Jurkat, Clone E6-1 (cell line): ENCODE measurements at regions not wholly inside any gene's neighbourhood (a gene's known extent, or its start where the extent isn't known, plus 50 kb on each side); places are given as distances from the start of the nearest gene placed in this dataset.
"Not testable (repeated sequence)": the region's sequence is repeated elsewhere in the genome, so short reads cannot be mapped to it uniquely, and the experiment has no call there.

Experiments used
- DNase-seq: peaks from one replicate; pipeline ENCODE4 v3.0.0-alpha.2; 2011; ENCODE audit warnings: low read depth, low spot score
- H3K4me3 ChIP-seq: 2 replicates; pipeline ENCODE4 v1.5.1; 2011; ENCODE audit warnings: mild to moderate bottlenecking, low read length, control low read depth, moderate library complexity

DNA sequence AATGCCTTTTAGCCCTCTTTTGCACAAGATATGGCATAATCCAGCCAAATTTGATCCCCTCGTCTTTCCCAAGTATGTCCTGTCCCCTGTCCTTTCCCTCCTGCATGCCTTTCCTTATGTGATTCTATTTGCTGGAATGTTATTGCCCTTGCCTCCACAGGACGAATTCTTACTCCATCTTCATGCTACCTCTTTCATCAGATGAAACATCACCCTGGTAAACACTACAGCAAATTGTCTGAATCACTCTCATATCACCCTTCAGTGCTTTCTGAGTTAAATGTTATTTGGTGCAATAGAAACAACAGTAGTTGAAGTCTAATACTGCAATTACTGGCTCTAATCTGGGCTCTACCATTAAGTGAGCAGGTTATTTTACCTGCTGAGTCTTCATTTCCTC lies 52.2 kb upstream of the FAT1 start:
- no peak for DNase-seq
- H3K4me3 ChIP-seq = no peak overlapping the region

DNA sequence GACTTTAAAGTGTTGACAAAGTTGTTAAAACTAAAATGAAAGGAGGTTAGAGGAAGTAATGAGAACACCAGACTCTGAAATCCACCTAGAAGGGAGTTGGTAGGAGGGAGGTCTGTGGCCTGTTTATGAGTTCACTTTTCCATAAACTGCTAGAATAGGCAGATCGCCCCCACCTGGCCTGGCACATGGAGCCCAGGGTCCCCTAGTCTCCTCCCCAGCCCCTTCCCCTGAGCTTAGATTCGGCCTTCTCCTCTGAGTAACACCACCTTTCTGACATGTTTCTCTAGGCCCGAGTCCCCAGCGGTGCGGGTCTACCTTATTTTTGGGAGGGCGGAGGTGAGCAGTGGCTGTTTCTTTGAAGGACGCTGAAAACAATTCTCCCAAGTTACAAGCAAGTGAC lies 54.5 kb upstream of the FAT1 start:
- no peak overlapping the region for H3K4me3 ChIP-seq
- DNase-seq = peak; percentile 28

DNA sequence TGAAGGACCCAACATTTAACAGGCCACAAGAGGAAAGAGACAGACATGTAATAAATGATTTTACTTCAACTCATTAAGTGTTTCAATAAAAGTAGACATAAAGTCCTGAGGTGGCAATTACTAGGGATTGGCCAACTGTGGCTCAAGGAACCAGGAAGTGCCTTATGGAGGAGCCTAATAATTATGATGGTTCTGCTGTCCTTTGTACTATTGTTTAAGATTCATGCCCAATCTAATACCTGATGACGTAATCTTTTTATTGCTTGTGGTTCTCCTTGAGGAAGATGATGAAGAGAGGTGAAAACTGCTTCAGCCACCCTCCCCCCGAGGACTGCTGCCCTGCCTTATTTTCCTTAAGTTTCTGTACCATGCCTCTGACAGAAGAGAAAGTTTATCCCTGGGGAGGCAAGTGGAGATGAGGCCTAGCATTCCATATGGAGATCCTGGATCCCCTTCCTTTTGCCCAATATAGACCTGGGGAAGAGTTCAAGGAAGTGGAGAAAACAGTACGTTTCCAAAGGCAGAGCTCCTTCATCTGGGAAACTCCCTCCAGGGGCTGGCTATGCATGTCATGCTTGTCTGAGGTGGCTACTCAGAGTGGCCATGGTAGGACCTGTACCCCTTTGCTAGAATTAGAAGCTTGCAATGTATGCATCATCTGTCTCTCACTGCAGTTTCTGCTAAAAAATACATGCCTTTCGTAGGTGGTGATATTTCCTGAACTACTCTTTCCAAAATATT lies 56.8 kb upstream of the FAT1 start:
- no peak overlapping the region for H3K4me3 ChIP-seq
- no peak for DNase-seq

DNA sequence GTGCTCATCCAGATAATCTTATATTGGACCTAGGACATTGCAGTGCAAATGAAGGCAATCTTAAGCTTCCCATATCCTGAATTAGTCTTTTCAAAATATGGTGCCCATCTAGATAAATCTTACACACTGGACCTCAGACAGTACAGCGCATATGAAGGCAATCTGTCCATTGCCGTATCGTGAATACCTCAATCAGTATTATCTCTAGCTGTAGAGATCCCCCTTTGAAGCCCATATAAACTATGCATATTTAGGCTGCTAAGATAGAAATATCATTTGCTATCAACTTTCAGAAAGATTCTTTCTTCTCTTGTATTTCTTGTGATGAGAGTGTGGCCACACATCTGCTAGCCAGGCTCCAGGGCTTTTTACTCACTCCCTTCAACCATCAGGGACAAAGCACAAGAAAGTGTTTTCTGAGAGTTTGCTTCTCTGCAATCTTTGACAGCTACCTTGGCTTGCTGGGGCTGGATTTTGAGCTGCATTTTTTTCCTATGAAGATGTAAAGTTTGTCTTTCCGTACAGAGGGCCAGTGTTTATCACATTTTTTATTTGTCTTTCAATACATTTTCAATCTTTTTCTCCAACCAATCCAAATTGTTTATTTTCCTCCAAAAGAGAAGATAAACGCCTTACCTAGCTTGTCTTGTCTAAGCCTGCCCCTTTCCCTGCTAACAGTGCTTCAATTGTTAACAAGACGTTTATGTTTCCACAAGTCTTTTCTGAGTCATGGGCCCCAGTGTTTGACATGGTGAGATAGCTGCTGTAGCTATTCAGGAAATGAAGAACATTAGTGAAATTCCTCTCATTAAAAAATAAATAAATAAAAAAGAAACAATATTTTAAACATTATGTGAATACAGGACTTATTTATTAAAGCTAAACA lies 57.6 kb upstream of the FAT1 start:
- no peak for DNase-seq
- no peak overlapping the region for H3K4me3 ChIP-seq

DNA sequence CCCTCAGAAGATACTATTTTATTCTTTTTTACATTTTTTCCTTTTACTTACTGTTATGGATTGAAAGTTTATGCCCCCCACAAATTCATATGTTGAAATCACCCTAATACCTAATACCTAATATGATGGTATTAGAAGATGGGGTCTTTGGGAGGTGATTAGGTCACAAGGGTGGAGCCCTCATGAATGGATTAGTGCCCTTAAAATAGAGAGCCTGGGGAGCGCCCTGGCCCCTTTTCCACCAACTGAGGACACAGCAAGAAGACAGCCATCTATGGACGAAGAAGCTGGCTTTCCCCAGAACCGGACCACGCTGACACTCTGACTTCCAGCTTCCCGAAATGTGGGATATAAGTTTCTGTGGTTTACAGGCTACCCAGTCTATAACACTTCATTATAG lies 58.6 kb upstream of the FAT1 start:
- H3K4me3 ChIP-seq = no peak overlapping the region
- DNase-seq = no peak

DNA sequence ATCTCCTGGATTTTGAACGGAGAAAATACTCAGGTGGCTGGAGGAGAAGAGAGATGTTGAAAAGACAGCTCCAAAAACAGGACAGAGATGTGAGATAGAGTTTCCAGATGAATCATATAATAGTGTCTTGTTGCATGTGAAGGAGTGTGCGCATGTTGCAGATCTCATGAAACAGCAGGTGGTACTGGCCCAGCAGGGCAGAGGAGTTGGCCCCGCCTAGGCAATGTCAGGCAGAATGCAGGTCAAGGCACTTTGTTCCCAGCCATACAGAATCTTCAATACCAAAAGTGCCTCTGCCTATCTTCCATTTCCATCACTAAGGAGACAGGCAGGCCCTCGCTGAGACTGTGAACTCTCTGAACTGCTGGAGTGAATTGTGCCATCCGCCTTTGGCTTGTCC lies 63.9 kb upstream of the FAT1 start:
- DNase-seq = no peak
- no peak overlapping the region for H3K4me3 ChIP-seq

DNA sequence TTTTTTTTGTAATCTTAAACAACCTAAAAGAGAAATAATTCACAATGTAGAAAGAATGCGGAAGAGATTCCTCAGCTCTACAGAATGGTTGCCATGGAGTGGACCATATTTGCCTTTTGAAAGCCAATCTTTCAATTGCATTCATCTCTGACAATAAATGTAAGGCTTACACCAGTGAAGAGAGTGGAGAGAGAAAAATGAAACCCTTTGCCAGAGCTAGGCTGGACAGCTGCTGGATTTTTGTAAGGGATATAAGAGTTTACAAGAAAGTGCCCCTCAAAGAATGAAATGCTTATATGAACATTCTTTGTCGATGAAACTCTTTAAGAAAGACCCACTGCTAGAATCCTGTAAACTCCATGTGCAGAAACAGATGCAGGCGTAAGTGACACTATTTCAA lies 66.0 kb upstream of the FAT1 start:
- DNase-seq = no peak
- no peak overlapping the region for H3K4me3 ChIP-seq

DNA sequence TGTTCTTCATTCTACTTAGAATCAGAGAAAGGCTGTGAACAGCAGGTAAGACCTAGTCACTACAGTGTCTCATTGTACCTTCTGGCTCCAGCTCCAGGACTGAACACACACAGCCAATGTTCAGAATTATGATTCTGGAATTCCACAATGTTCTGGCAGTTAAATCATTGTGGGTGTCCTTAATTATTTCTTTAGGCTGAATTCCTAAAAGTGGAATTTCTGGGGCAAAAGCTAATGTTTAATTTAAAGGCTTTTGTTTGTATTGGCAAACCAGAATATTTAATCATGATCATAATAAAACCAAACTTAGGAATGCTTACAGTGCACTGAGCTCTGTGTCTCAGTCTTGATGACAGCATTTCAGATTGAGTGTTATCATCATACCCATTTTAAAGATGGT lies 67.0 kb upstream of the FAT1 start:
- DNase-seq = no peak
- no peak overlapping the region for H3K4me3 ChIP-seq

DNA sequence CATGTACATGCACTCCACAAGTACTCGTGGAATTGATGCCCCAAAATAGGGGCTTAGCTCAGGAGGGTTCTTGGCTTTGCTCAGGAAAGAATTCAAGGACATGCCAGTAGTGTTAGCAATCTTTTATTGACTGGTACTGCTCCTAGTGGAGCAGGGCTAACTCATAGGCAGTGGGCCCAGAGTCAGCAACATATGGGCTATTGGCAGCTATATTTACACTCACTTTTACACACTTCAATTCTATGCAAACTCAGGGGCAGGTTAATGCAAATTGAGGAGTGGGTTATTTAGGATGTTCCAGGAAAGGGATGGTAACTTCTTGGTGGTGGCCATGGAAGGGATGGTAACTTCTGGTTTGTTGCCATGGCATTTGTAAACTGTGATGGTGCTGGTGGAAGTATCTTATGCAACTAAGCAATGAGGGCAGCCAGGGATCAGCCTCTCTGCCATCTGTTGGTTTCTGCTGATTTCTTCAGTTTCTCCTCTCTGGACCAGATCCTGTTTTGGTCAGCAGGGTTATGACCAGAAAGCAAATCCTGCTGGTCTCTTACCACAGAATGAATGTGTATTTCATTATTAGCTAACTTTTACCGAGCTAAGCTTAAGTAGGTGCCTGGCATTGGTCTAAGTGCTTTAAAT lies 69.2 kb upstream of the FAT1 start:
- no peak overlapping the region for H3K4me3 ChIP-seq
- DNase-seq = no peak

DNA sequence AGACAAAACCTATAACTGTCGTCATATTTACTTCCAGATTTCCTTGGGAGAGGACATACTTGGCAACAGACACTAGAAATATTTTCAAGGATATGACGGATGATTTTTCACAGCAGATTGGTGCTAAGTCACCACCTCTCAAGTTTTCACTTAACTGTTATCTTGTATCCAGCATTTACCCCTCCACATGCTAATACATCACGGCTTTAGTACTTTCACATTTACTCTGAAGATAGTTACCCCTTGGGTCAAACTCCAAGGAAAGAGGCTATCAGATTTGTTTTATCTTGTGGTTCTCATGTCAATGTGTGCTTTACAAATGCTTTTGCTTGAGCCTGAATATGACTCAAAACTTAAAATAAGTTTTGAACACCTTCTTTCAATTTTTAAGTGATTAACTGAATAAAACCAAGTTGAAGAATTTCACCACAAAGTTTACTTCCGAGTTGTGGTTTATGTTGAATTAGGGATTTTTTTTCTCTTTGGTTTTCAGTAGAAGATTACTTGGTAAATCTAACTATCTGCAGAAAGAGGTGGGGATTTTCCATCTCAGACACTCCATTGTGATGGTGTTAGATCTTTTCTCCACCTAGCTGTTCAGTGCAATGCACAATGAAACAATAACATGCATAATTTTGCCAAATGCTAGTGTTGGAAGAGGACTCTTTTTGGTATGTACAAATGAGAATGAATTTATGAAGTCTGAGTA lies 75.4 kb upstream of the FAT1 start:
- H3K4me3 ChIP-seq = no peak overlapping the region
- DNase-seq = no peak

DNA sequence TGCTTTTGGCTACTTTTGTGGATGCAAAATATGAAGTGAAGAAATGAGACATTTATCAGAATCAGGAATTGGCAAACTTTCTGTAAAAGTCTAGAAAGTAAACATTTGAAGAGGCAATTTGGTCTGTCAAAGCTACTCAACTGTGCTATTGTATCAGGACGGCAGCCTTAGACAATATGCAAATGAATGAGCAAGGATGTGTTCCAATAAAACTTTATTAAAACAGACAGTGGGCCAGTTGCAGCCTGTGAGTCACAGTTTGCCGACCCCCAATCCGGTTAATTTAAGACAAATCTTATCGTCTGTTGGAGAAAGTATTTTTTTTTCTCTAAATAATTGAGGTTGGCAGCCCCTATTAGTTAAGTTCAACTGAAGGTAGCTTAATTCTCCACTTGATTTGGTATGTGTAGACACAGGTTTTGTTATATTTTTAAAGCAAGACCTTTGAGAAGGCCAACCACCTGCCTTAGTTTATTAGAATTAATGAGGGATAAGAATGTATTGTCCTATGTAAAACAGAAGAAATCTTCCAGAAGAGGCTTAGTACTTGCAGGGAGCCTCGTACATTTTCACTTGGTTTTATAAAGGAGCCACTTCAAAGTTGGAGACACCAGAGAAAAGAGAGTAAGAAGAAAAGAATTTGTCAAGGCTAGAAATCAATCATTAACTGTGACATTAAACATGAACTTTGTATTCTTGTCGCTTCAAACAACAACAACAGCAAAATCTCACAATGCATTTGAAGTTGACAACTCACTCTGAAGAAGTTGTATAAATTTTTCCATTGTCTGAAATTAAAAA lies 81.6 kb upstream of the FAT1 start:
- DNase-seq = no peak
- H3K4me3 ChIP-seq = no peak overlapping the region

DNA sequence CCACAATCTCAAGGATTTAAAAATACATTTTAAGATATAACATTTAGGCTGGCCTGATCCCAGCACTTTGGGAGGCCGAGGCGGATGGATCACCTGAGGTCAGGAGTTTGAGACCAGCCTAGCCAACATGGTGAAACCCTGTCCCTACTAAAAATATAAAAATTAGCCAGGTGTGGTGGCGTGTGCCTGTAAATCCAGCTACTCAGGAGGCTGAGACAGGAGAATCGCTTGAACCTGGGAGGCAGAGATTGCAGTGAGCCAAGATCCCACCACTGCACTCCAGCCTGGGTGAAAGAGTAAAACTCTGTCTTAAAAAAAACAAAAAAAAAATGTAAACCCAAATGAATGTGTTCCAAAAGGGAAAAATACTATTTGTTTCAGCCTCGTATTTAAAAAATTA lies 82.3 kb upstream of the FAT1 start:
- not testable (repeated sequence) for H3K4me3 ChIP-seq, DNase-seq

DNA sequence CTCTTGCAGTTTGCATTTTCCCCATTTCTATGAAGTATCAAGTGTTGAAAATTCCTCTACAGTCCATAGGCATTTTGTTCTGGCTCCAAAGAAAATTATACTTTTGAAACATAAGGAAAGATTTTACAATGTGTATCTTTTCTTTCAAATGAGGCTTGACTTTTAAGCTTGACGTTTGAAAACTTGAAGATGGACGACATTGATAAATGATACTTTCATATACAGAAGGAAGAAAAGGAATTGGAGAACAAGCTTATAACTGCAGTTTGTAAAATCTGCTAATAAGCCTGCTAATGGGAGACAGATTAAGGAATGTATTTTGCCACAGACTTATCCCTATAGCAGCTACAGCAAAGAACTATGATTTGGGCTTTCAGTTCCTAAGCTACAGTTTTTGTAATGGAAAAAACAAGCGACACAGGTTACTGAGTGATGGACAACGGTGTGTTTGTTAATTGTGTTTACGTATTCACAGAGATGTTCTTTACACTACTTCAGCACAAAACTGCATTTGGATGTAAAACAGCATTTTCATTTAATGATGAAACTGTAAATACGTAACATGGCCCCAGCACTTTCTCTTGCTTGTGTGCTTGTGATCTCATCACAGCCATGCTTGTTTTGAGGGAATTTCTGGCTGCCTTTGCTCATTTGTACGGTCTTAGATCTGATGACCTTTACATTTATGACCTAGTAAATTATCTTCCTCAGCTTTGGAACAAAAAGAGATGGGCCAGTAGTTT lies 83.2 kb upstream of the FAT1 start:
- DNase-seq = no peak
- H3K4me3 ChIP-seq = no peak overlapping the region

DNA sequence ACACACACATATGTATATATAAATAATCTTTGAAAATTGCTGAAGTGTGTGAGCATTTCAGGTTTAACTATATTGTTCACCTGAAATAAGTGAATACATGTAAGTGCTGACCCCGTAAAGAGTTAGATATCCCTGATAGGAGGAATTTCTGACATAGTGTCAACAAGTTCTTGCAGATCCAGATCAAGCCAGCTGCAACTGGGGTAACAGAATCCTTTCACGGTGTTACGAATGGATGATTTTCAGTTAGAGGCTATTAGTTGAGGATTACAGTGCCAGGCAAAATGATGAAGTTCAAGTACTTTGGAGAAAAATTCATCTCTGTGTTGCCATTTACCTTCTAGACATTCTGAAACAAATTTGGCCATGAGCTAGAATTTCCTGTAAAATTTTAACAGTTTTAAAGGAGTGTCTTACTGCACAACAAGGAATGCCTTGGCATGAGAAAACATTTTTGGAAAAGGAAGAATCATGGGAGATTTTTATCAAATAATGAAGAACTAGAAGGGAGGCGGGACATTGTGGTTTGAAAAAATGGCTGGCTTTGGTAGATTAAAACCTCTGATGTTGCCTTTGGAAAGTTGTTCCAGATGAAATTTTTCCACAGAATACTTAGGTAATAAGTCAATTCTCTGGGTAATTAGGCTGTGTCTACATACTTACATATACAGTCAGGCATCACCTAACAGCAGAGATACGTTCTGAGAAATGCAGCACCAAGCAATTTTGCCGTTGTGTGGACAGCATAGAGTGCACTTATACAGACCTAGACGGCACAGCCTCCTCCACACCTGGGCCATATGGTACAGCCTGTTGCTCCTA lies 84.4 kb upstream of the FAT1 start:
- no peak for DNase-seq
- no peak overlapping the region for H3K4me3 ChIP-seq

DNA sequence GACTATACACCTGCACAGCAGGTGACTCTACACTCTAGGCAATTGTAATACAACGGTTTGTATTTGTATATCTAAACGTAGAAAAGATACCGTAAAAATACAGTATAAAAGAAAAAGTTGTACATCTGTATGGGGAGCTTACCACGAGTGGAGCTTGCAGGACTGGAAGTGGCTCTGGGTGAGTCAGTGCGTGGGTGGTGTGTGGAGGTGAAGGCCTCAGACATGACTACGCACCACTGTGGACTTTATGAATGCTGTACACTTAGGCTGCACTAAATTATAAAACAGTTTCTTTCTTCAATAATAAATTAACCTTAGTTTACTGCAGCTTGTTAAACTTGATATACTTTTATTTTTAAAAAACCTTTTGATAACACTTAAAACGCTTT lies 85.0 kb upstream of the FAT1 start:
- DNase-seq = no peak

DNA sequence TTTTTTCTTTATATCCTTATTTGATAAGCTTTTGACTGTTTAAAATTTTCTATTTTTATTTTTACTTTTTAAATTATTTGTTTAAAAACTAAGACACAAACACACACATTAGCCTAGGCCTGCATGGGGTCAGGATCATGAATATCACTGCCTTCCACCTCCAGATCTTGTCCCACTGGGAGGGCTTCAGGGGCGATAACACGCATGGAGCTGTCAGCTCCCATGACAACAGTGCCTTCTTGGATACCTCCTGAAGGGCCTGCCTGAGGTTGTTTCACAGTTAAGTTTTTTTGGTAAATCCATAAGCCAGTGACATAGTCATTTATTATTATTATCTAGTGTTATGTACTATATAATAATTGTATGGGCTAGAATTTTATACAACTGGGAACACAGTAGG lies 85.4 kb upstream of the FAT1 start:
- H3K4me3 ChIP-seq = no peak overlapping the region
- no peak for DNase-seq

More for the DNA sequence above, 85.0 kb upstream of the FAT1 start:
- H3K4me3 ChIP-seq = no peak overlapping the region

DNA sequence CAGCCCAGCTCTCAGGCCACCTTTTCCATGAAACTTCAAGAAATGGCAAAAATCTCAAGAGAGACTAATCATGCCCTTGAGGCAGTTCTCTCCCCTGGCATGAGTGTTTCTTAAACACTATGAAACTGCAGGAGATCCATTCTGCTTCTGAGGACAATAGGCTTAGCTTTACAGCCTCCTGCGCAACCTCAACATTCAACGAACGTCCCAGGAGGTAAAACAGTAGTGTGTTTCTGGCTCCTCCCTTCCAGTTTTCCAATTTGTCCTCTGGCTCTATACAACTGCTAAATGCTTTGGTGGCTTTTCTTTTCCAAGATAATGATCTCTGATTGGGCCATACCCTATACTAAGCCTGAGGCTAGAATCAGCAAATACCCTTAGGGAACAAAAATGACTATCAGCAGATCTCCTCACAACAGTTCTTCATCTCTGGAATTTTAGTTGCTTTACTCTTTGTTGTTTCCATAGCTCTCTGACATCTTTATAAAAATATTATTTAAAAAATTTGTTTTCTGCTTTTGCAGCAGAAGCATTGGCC lies 87.0 kb upstream of the FAT1 start:
- DNase-seq = no peak
- no peak overlapping the region for H3K4me3 ChIP-seq
